ENCODE measurements at regions not wholly inside any gene's neighbourhood (a gene's known extent, or its start where the extent isn't known, plus 50 kb on each side); places are given as distances from the start of the nearest gene placed in this dataset.

DNA sequence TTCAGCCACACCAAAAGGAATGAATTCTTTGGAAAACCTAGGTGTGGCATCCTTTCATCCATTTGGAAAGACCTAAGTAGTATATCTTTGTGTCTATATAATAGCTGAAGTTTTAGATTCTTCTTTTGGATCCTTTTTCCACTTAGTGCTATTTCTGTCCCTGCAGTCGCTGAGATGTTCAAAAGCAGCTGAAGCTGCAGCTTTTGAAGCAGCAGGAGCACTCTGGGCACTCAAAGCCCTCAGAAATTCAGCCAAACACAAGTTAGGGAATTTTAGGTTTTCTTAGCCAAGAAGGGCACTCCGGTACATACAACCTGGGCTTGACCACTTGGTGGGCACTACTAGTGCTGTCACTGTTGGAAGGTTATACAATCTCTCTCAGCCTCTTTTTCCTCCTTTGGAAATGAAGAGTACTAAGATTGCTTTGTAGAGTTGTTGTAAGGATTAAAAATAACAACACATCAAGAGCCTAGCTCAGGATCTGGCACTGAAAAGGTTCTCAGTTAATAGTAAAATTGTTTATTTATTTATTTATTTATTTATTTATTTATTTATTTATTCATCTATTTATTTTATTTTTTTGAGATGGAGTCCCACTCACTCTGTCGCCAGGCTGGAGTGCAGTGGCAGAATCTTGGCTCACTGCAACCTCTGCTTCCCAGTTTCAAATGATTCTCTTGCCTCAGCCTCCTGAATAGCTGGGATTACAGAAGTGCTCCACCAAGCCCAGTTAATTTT is 71.9 kb upstream of the SLC22A16 start:
- H3K27me3 ChIP-seq (ENCODE audit: control insufficient read depth, insufficient read depth, low read length): no peaks in the 10 kb centered on the region
- no peak overlapping the region for H3K27ac ChIP-seq (ENCODE audit: low read depth, low read length)
- TF ChIP-seq, protein P1, sequence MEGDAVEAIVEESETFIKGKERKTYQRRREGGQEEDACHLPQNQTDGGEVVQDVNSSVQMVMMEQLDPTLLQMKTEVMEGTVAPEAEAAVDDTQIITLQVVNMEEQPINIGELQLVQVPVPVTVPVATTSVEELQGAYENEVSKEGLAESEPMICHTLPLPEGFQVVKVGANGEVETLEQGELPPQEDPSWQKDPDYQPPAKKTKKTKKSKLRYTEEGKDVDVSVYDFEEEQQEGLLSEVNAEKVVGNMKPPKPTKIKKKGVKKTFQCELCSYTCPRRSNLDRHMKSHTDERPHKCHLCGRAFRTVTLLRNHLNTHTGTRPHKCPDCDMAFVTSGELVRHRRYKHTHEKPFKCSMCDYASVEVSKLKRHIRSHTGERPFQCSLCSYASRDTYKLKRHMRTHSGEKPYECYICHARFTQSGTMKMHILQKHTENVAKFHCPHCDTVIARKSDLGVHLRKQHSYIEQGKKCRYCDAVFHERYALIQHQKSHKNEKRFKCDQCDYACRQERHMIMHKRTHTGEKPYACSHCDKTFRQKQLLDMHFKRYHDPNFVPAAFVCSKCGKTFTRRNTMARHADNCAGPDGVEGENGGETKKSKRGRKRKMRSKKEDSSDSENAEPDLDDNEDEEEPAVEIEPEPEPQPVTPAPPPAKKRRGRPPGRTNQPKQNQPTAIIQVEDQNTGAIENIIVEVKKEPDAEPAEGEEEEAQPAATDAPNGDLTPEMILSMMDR (IDR thresholded peaks at IDR 0.05; ENCODE audit: low read depth, low read length): no peak
- POLR2A ChIA-PET: interaction anchor here (0.7 kb wide), 1 partner anchor 9 kb away, joined by 4 read pairs; no protein-coding TSS in a partner anchor
- CTCF ChIA-PET: interaction anchor here (1.4 kb wide), 1 partner anchor 462 kb away, joined by 4 read pairs; no protein-coding TSS in a partner anchor
- no peak for DNase-seq (ENCODE audit: low read depth, low spot score)
- no peak overlapping the region for H3K4me3 ChIP-seq (ENCODE audit: low read depth, low read length)
- H3K9me3 ChIP-seq (ENCODE audit: control insufficient read depth, insufficient read depth, low read length): peaks cover 36% of the 10 kb centered on the region

DNA sequence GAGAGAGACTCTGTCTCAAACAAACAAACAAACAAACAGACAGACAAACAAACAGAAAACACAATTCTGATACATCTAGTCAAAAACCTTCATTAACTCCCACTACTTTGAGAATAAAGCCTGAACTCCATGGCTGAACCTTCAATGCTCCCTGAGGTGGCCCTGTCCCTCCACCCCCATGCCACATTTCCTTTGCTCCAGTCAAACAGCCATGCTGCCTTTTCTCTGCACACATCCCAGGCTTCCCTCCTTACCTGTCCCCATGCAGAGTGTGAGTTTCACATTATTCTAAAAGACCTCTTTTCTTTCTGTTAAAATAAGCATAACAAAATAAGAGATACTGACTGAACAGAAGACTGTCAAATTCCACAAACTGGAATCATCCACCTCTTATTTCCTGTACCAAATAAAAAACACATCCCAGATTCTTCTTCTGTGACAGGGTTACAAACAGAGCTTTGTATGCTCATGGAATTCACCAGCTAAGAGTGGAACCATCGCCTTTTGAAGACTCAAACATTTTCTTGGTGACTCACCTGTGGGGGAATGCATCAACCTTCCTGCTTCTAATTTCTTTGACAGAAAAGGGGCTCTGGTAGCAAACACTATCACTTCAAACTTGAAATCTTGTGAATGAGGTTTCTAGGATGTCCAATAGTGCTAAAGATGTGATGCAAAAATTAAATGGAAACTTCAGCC is 71.0 kb upstream of the SLC22A16 start:
- Histone ChIP-seq H3K9me3 (ENCODE audit: control insufficient read depth, insufficient read depth, low read length) (peaks cover 30% of the 10 kb centered on the region), H3K4me3 (ENCODE audit: low read depth, low read length) (no peak overlapping the region), H3K27ac (ENCODE audit: low read depth, low read length) (no peak overlapping the region), H3K27me3 (ENCODE audit: control insufficient read depth, insufficient read depth, low read length) (no peaks in the 10 kb centered on the region)
- no peak for DNase-seq (ENCODE audit: low read depth, low spot score)
- POLR2A ChIA-PET: interaction anchor here (0.7 kb wide), 1 partner anchor 8 kb away, joined by 4 read pairs; no protein-coding TSS in a partner anchor
- CTCF ChIA-PET: interaction anchor here (1.4 kb wide), 1 partner anchor 463 kb away, joined by 4 read pairs; no protein-coding TSS in a partner anchor
- TF ChIP-seq, protein P1 (IDR thresholded peaks at IDR 0.05; ENCODE audit: low read depth, low read length): no peak

DNA sequence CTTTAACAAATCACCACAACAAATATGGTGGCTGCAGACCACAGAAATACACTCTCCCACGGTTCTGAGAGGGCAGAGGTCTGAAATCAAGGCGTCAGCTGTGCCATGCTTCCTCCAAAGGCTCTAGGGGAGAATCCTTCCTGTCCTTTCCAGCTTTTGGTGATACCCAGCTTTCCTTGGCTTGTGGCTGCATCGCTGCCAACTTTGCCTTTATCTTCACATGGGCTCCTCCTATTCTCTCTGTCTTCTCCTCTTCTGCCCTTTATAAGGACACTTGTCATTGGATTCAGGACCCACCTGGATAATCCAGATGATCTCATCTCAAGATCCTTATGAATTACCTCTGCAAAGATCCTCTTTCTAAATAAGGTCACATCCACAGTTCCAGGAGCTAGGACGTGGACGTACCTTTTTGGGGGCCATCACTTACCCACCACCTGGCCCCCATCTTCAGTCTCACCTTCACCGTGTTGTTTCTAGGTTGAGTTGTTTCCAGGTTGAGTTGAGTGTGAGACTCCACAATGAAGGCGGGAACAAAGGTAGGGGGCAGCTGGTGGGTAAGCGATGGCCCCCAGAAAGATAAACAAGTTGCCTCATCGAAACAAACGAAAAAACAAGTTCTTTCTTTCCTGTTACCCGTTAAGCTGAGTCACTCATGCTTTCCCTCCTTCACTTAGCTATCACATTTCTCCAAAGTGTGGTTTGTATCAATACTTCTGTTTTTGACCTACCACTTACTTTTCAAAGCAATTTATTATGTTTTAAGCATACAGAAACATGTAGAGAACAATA is 68.9 kb upstream of the SLC22A16 start:
- DNase-seq (ENCODE audit: low read depth, low spot score): no peak
- Histone ChIP-seq H3K27me3 (ENCODE audit: control insufficient read depth, insufficient read depth, low read length) (no peaks in the 10 kb centered on the region), H3K9me3 (ENCODE audit: control insufficient read depth, insufficient read depth, low read length) (peaks cover 16% of the 10 kb centered on the region), H3K4me3 (ENCODE audit: low read depth, low read length) (no peak overlapping the region), H3K27ac (ENCODE audit: low read depth, low read length) (no peak overlapping the region)
- POLR2A ChIA-PET: no interaction called here
- CTCF ChIA-PET: interaction anchor here (0.6 kb wide), 1 partner anchor 306 kb away, joined by 4 read pairs; no protein-coding TSS in a partner anchor
- TF ChIP-seq, protein P1 (IDR thresholded peaks at IDR 0.05; ENCODE audit: low read depth, low read length): no peak

DNA sequence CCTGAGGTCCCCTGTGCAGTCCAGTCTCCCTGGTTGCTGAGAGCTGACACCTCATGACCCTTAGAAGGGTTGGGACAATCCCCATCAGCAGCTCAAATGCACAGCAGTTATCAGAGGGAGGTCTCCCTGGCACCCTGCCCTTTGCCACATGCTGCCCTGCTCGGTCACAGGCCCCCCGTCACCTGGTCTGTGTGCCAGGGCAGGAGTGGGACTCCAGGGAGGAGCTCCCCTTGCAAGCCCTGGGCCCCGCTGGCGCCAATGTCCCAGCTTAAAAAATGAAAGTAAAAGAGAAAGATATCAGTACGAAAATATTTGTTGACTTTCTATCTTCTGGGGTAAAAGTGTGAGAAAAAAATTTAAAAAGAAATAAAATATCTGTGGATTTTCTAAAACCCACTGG is 68.1 kb upstream of the SLC22A16 start:
- Histone ChIP-seq H3K27ac (ENCODE audit: low read depth, low read length) (no peak overlapping the region), H3K9me3 (ENCODE audit: control insufficient read depth, insufficient read depth, low read length) (peaks cover 13% of the 10 kb centered on the region), H3K4me3 (ENCODE audit: low read depth, low read length) (no peak overlapping the region), H3K27me3 (ENCODE audit: control insufficient read depth, insufficient read depth, low read length) (no peaks in the 10 kb centered on the region)
- DNase-seq (ENCODE audit: low read depth, low spot score): no peak
- TF ChIP-seq, protein P1 (IDR thresholded peaks at IDR 0.05; ENCODE audit: low read depth, low read length): no peak
- POLR2A ChIA-PET: no interaction called here
- CTCF ChIA-PET: no interaction called here
